Gastrocnemius medialis (tissue), 4 donors: ENCODE measurements at regions not wholly inside any gene's neighbourhood (a gene's known extent, or its start where the extent isn't known, plus 50 kb on each side); places are given as distances from the start of the nearest gene placed in this dataset.

Source experiments
- ATAC-seq, 2 donors: fragments of 150-250 bp; one replicate each; pipeline ENCODE4 v1.9.1; 2016
- DNase-seq, 2 donors: peaks; one replicate each; pipeline ENCODE4 v3.0.0-alpha.2; 2019
- H3K27ac ChIP-seq, 4 donors: fragments of 200-600 bp; sonication (generic); 1 replicate in 1 of 4; 2 replicates in 3 of 4; pipeline ENCODE4 v1.5.1; 2016 to 2018; ENCODE audit warnings: mild to moderate bottlenecking in 2 of 4, moderate library complexity in 1 of 4
- H3K27me3 ChIP-seq, 3 donors: fragments of 200-600 bp; sonication (generic) in 2 of 3; 1 replicate in 1 of 3; 2 replicates in 2 of 3; pipeline versions ENCODE4 v1.5.1 to v1.6.0; 2016 to 2019; ENCODE audit warnings: mild to moderate bottlenecking in 1 of 3, moderate library complexity in 1 of 3
- H3K36me3 ChIP-seq, 2 donors: fragments of 200-600 bp; sonication (generic) in 1 of 2; one replicate each; pipeline ENCODE4 v1.5.1; 2017 to 2018
- H3K4me1 ChIP-seq, 2 donors: fragments of 200-600 bp; sonication (generic) in 1 of 2; one replicate each; pipeline ENCODE4 v1.5.1; 2016 to 2017; ENCODE audit warnings: mild to moderate bottlenecking in 2 of 2
- H3K4me3 ChIP-seq, 4 donors: fragments of 200-600 bp; sonication (generic) in 3 of 4; 1 replicate in 1 of 4; 2 replicates in 3 of 4; pipeline ENCODE4 v1.5.1; 2016 to 2019; ENCODE audit warnings: mild to moderate bottlenecking in 2 of 4
- H3K9me3 ChIP-seq, 3 donors: fragments of 200-600 bp; sonication (generic) in 2 of 3; 1 replicate in 1 of 3; 2 replicates in 2 of 3; pipeline ENCODE4 v1.5.1; 2016 to 2019
- POLR2A ChIP-seq, 2 donors: fragments of 450-650 bp; IDR thresholded peaks; one replicate each; pipeline ENCODE4 v1.6.1; 2017; ENCODE audit warnings: antibody characterized with exemption in 2 of 2, mild to moderate bottlenecking in 2 of 2, moderate library complexity in 2 of 2
- in situ Hi-C, 4 donors: fragments of 200-750 bp; cut with MboI; loops; one replicate each; pipeline versions ENCODE4 v1.15.0 to v1.8.0; 2017; ENCODE audit warnings: low sequenced_read_pairs in 4 of 4
- intact Hi-C: fragments of 100-400 bp; cut with DNase I; formaldehyde crosslinking; loops from one replicate; pipeline ENCODE4 v1.15.1; 2023; ENCODE audit warnings: low total_unique reads
- TF ChIP-seq, protein P1 (sequence below), 5 experiments: fragments of 450-650 bp in 3 of 5; fragments of 200-600 bp in 2 of 5; sonication (generic) in 2 of 5; IDR thresholded peaks in 4 of 5; conservative IDR thresholded peaks in 1 of 5; 1 replicate in 4 of 5; 2 replicates in 1 of 5; pipeline ENCODE4 v1.5.1; 2016 to 2019; ENCODE audit warnings: antibody characterized with exemption in 5 of 5, mild to moderate bottlenecking in 3 of 5, moderate library complexity in 3 of 5

DNA sequence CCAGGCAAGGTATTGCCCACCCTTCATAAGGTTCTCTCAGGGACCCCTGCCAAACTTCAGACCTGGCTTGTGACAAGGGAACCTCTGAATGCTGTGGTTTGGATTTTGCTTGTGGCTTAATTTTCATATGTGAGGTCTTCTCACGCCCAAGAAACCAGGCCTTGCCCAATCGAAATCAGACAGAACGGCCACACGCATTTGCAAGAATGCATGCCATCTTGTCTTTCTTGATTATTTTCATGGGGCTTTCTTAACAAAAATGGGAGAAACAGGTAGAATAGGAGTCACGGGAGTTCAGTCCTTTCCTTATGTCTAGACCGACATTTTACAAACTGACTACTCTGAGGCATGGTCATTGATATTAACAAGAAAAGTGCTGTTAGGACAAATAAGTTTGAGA is 170.2 kb upstream of the PAPPA start:
- Histone ChIP-seq H3K4me3 (no peak overlapping the region), H3K36me3 (no peaks in the 10 kb centered on the region), H3K27me3 (no peaks in the 10 kb centered on the region), H3K9me3 (no peaks in the 10 kb centered on the region), H3K4me1 (peaks cover 0 to 5% of the 10 kb centered on the region in 2 donors), H3K27ac (no peak overlapping the region)
- in situ Hi-C loops (no loop called here), intact Hi-C loops (no loop called here)
- no peak for ATAC-seq
- DNase-seq: no peak
- TF ChIP-seq, protein P1, sequence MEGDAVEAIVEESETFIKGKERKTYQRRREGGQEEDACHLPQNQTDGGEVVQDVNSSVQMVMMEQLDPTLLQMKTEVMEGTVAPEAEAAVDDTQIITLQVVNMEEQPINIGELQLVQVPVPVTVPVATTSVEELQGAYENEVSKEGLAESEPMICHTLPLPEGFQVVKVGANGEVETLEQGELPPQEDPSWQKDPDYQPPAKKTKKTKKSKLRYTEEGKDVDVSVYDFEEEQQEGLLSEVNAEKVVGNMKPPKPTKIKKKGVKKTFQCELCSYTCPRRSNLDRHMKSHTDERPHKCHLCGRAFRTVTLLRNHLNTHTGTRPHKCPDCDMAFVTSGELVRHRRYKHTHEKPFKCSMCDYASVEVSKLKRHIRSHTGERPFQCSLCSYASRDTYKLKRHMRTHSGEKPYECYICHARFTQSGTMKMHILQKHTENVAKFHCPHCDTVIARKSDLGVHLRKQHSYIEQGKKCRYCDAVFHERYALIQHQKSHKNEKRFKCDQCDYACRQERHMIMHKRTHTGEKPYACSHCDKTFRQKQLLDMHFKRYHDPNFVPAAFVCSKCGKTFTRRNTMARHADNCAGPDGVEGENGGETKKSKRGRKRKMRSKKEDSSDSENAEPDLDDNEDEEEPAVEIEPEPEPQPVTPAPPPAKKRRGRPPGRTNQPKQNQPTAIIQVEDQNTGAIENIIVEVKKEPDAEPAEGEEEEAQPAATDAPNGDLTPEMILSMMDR (IDR thresholded peaks at IDR 0.05 in 4 of 5, conservative IDR thresholded peaks at IDR 0.05 in 1 of 5): no peak
- no peak for TF ChIP-seq POLR2A (IDR thresholded peaks at IDR 0.05)

DNA sequence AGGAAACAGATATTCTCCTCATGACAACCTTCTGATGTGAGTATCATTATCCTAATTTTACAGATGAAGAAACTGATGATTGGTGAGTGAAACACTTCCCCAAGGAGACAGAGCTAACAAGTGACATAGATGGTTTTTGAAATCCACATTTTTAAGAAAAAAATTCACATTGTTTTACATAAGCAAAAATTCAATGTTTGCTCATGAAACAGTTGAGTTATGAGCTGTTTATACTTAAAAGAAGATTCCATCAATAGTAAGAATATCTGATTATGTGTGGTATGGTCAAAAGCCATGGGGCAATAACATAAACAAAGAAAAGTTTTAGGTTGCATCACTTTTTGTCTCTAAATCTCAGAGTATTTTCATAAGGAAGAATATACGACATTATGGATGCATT is 167.9 kb upstream of the PAPPA start:
- Histone ChIP-seq H3K27me3 (no peaks in the 10 kb centered on the region), H3K27ac (no peak overlapping the region), H3K36me3 (no peaks in the 10 kb centered on the region), H3K9me3 (no peaks in the 10 kb centered on the region), H3K4me3 (no peak overlapping the region), H3K4me1 (no peaks in the 10 kb centered on the region)
- intact Hi-C loops: no loop called here
- in situ Hi-C loops: no loop called here
- DNase-seq (no peak), ATAC-seq (no peak)
- TF ChIP-seq, protein P1 (IDR thresholded peaks at IDR 0.05 in 4 of 5, conservative IDR thresholded peaks at IDR 0.05 in 1 of 5): no peak
- TF ChIP-seq POLR2A (IDR thresholded peaks at IDR 0.05): no peak

DNA sequence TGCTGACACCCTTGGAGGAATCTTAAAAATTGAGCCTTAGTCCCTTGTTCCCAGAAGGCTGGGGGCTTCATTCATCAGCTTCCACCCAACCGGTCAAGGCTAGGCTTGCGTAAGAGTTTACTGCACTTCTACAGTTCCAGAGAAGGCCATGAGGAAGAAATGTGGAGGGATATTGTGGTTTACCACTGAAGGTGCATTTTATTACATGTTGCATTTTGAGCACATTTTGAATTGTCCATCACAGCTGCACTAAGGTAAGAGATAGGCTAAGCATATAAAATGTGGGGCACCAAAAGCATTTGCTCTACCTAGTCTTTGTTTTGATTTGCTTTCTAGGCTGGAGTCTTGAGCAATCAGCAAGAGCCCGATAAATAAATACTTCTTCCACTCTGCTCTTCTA is 167.1 kb upstream of the PAPPA start:
- TF ChIP-seq POLR2A (IDR thresholded peaks at IDR 0.05): no peak
- TF ChIP-seq, protein P1 (IDR thresholded peaks at IDR 0.05 in 4 of 5, conservative IDR thresholded peaks at IDR 0.05 in 1 of 5): no peak
- H3K27me3 ChIP-seq: no peaks in the 10 kb centered on the region
- DNase-seq: no peak
- no peak overlapping the region for H3K27ac ChIP-seq
- intact Hi-C loops (no loop called here), in situ Hi-C loops (no loop called here)
- no peak for ATAC-seq
- H3K4me1 ChIP-seq: no peaks in the 10 kb centered on the region
- H3K9me3 ChIP-seq: no peaks in the 10 kb centered on the region
- no peaks in the 10 kb centered on the region for H3K36me3 ChIP-seq
- no peak overlapping the region for H3K4me3 ChIP-seq

DNA sequence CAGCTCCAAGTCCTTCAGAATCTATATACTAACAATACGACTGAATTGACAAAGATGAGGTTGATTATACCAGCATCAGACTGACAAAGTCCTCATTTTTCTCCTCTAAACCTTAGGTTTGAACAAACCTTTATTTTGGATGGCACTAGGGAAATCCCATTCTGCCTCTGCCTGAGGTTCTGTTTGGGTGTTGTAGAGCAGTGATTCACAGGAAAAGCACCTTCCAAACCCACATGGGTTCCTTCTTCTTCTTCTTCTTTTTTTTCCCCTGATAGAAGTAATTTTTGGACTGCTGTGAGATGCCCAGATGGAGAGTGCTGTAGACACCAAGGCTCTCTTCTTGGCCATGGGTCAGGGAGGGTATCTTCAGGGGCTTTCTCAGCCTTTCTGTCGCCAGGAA is 164.9 kb upstream of the PAPPA start:
- TF ChIP-seq, protein P1 (IDR thresholded peaks at IDR 0.05 in 4 of 5, conservative IDR thresholded peaks at IDR 0.05 in 1 of 5): no peak
- TF ChIP-seq POLR2A (IDR thresholded peaks at IDR 0.05): no peak
- intact Hi-C loops: no loop called here

DNA sequence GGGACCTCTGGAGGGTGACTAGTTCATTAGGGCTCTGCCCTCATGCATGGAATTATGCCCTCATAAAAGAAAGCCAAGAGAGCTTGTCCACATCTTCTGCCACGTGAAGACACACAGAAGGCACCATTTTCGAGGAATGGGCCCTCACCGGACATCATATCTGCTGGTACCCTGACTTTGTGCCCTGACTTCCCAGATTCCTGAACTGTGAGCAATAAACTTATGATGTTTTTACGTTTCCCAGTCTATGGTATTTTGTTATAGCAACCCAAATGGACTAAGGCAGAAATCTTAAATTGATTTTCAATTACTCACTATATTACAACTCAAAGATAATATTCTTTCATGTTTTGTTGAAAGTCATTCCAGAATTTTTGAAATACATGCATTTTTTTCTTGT is 163.8 kb upstream of the PAPPA start:
- no peak overlapping the region for H3K27ac ChIP-seq
- no peaks in the 10 kb centered on the region for H3K36me3 ChIP-seq
- ATAC-seq: no peak
- H3K27me3 ChIP-seq: no peaks in the 10 kb centered on the region
- no peaks in the 10 kb centered on the region for H3K4me1 ChIP-seq
- TF ChIP-seq, protein P1 (IDR thresholded peaks at IDR 0.05 in 4 of 5, conservative IDR thresholded peaks at IDR 0.05 in 1 of 5): no peak
- TF ChIP-seq POLR2A (IDR thresholded peaks at IDR 0.05): no peak
- no peaks in the 10 kb centered on the region for H3K9me3 ChIP-seq
- in situ Hi-C loops (no loop called here), intact Hi-C loops (no loop called here)
- H3K4me3 ChIP-seq: no peak overlapping the region
- DNase-seq: no peak

More for the DNA sequence above, 164.9 kb upstream of the PAPPA start:
- ATAC-seq (no peak), DNase-seq (no peak)
- in situ Hi-C loops: no loop called here
- H3K9me3 ChIP-seq: no peaks in the 10 kb centered on the region
- H3K4me3 ChIP-seq: no peak overlapping the region
- H3K4me1 ChIP-seq: no peaks in the 10 kb centered on the region
- no peaks in the 10 kb centered on the region for H3K36me3 ChIP-seq
- no peak overlapping the region for H3K27ac ChIP-seq
- H3K27me3 ChIP-seq: no peaks in the 10 kb centered on the region
